Thyroid gland (tissue), 4 donors: ENCODE measurements at regions not wholly inside any gene's neighbourhood (a gene's known extent, or its start where the extent isn't known, plus 50 kb on each side); places are given as distances from the start of the nearest gene placed in this dataset.

ENCODE experiments used
- CTCF ChIP-seq, 6 experiments: fragments of 200-600 bp in 3 of 6; fragments of 450-650 bp in 3 of 6; sonication (generic) in 3 of 6; IDR thresholded peaks; one replicate each; pipeline ENCODE4 v1.5.1; 2016 to 2019; ENCODE audit warnings: antibody characterized with exemption in 6 of 6, mild to moderate bottlenecking in 2 of 6, inconsistent platforms in 1 of 6, moderate library complexity in 1 of 6
- POLR2A ChIP-seq, 2 donors: fragments of 450-650 bp; IDR thresholded peaks; one replicate each; pipeline ENCODE4 v1.6.1; 2017; ENCODE audit warnings: antibody characterized with exemption in 2 of 2, mild to moderate bottlenecking in 2 of 2, moderate library complexity in 1 of 2

- TF ChIP-seq POLR2A (IDR thresholded peaks at IDR 0.05) (no peak), CTCF (IDR thresholded peaks at IDR 0.05) (no peak)
Measured at GRCh38 chr5:101531026-101531425, 627.9 kb upstream of the ST8SIA4 start.
